ENCODE measurements at regions not wholly inside any gene's neighbourhood (a gene's known extent, or its start where the extent isn't known, plus 50 kb on each side); places are given as distances from the start of the nearest gene placed in this dataset.

DNA sequence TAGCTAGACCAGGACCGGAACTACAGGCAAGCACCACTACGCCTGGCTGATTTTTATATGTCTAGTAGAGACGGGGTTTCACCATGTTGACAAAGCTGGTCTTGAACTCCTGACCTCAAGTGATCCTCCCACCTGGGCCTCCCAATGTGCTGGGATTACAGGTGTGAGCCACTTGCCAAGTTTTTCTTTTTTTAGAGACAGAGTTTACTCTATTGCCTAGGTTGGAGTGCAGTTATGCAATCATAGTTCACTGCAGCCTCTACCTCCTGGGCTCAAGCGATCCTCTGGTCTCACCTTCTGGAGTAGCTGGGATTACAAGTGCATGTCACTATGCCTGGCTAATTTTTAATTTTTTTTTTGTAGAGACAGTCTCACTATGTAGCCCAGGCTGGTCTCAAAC is 201.5 kb upstream of the TBX3 start:
- DNase-seq (ENCODE audit: low read depth, low spot score), result no peak
- TF ChIP-seq JUN (IDR thresholded peaks at IDR 0.05; ENCODE audit: borderline replicate concordance, insufficient read depth, insufficient read length, low read depth) (no peak), MYC (IDR thresholded peaks at IDR 0.05; ENCODE audit: low read depth, low read length) (no peak), FOS (IDR thresholded peaks at IDR 0.05; ENCODE audit: borderline replicate concordance, insufficient read depth, low read length) (no peak), GATA2 (IDR thresholded peaks at IDR 0.05; ENCODE audit: insufficient read depth, insufficient read length, low read depth, low read length) (no peak), POLR2AphosphoS5 (IDR thresholded peaks at IDR 0.05; ENCODE audit: insufficient read depth, low read depth, low read length) (no peak), EZH2 (IDR thresholded peaks at IDR 0.05; ENCODE audit: borderline replicate concordance, low read depth, low read length, severe bottlenecking) (no peak), POLR2A (IDR thresholded peaks at IDR 0.05; ENCODE audit: low read depth, low read length) (no peak)
- TF ChIP-seq, protein P1, sequence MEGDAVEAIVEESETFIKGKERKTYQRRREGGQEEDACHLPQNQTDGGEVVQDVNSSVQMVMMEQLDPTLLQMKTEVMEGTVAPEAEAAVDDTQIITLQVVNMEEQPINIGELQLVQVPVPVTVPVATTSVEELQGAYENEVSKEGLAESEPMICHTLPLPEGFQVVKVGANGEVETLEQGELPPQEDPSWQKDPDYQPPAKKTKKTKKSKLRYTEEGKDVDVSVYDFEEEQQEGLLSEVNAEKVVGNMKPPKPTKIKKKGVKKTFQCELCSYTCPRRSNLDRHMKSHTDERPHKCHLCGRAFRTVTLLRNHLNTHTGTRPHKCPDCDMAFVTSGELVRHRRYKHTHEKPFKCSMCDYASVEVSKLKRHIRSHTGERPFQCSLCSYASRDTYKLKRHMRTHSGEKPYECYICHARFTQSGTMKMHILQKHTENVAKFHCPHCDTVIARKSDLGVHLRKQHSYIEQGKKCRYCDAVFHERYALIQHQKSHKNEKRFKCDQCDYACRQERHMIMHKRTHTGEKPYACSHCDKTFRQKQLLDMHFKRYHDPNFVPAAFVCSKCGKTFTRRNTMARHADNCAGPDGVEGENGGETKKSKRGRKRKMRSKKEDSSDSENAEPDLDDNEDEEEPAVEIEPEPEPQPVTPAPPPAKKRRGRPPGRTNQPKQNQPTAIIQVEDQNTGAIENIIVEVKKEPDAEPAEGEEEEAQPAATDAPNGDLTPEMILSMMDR (IDR thresholded peaks at IDR 0.05; ENCODE audit: extremely low read depth in 1 of 2, insufficient read depth in 1 of 2, low read depth in 1 of 2, low read length in 2 of 2), result no peak
- TF ChIP-seq, protein P2, sequence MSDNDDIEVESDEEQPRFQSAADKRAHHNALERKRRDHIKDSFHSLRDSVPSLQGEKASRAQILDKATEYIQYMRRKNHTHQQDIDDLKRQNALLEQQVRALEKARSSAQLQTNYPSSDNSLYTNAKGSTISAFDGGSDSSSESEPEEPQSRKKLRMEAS (IDR thresholded peaks at IDR 0.05; ENCODE audit: insufficient read depth, insufficient read length), result no peak
- H3K27ac ChIP-seq (ENCODE audit: insufficient read depth, low read depth, low read length), result no peak overlapping the region
- no peak overlapping the region for H2AFZ ChIP-seq (ENCODE audit: low read depth, low read length)
- peaks cover 10% of the 10 kb centered on the region for H3K9me3 ChIP-seq (replicated peaks; ENCODE audit: control insufficient read depth, insufficient read depth, low read length)
- ChIA-PET POLR2A (no interaction called here), CTCF (no interaction called here)
- dilution Hi-C loops (cut with MboI; ENCODE audit: extremely low pct_ligation_motif_present, low sequenced_read_pairs) (no loop called here), intact Hi-C loops (cut with micrococcal nuclease) (no loop called here)
- no TSS peak for BruUV-seq (replicated peaks)
- no peaks in the 10 kb centered on the region for H3K9me1 ChIP-seq (replicated peaks; ENCODE audit: control insufficient read depth, extremely low read depth, insufficient read depth, low read length)
- no peak overlapping the region for H3K9ac ChIP-seq (replicated peaks; ENCODE audit: extremely low read depth, insufficient read depth, low read length)
- no peak overlapping the region for H3K4me2 ChIP-seq (ENCODE audit: insufficient read depth, low read length)
- H3K36me3 ChIP-seq (ENCODE audit: control insufficient read depth in 2 of 2, extremely low read depth in 1 of 2, insufficient read depth in 2 of 2, low read length in 2 of 2), result no peaks in the 10 kb centered on the region
- no peaks in the 10 kb centered on the region for H3K4me1 ChIP-seq (ENCODE audit: control insufficient read depth, extremely low read depth, insufficient read depth, low read length)
- FAIRE-seq, result no peak
- no peak overlapping the region for H3K4me3 ChIP-seq (replicated peaks in 1 of 3; ENCODE audit: insufficient read depth in 1 of 3, low read depth in 1 of 3, low read length in 3 of 3)
- H3K27me3 ChIP-seq (ENCODE audit: control insufficient read depth in 2 of 2, insufficient read depth in 2 of 2, low read length in 2 of 2), result no peaks in the 10 kb centered on the region
- no peaks in the 10 kb centered on the region for H3K79me2 ChIP-seq (ENCODE audit: control insufficient read depth, insufficient read depth, low read length)
- H4K20me1 ChIP-seq (replicated peaks; ENCODE audit: control insufficient read depth, extremely low read depth, insufficient read depth, low read length), result no peaks in the 10 kb centered on the region

Data from endothelial cell of umbilical vein (primary cell).